WTC11 (cell line): ENCODE measurements at regions not wholly inside any gene's neighbourhood (a gene's known extent, or its start where the extent isn't known, plus 50 kb on each side); places are given as distances from the start of the nearest gene placed in this dataset.

Experiments
- ATAC-seq: fragments of 200-7000 bp; cut with Tn5 transposase; 2 replicates; pipeline ENCODE4 v1.10.0; 2021; ENCODE audit warnings: mild to moderate bottlenecking, moderate library complexity
- CTCF ChIA-PET: fragments of 300-600 bp; sonication (Branson Sonifier 250); formaldehyde crosslinking; loops from one replicate; lab custom pipeline; 2021; ENCODE audit warnings: antibody characterized with exemption; lab: Charles Lee
- POLR2A ChIA-PET: fragments of 350-600 bp; sonication (Branson Sonifier 250); formaldehyde crosslinking; loops from one replicate; lab custom pipeline; 2021; ENCODE audit warnings: antibody characterized with exemption; lab: Charles Lee
- DNase-seq: peaks from one replicate; pipeline ENCODE4 v3.0.0; 2021; ENCODE audit warnings: low spot score
- H3K27ac Mint-ChIP-seq: 2 replicates; pipeline ENCODE4 v1.8.0; 2021; ENCODE audit warnings: mixed read lengths
- H3K27me3 Mint-ChIP-seq: 2 replicates; pipeline ENCODE4 v1.8.0; 2021; ENCODE audit warnings: low read depth, mild to moderate bottlenecking, moderate library complexity, mixed read lengths
- H3K36me3 Mint-ChIP-seq: 2 replicates; pipeline ENCODE4 v1.8.0; 2021; ENCODE audit warnings: mixed read lengths
- H3K4me1 Mint-ChIP-seq: 2 replicates; pipeline ENCODE4 v1.8.0; 2022; ENCODE audit warnings: mixed read lengths
- H3K4me3 Mint-ChIP-seq: 2 replicates; pipeline ENCODE4 v1.8.0; 2021; ENCODE audit warnings: mild to moderate bottlenecking, moderate library complexity, mixed read lengths
- H3K9me3 Mint-ChIP-seq: 2 replicates; pipeline ENCODE4 v1.8.0; 2021; ENCODE audit warnings: mixed read lengths
- GABPB1 ChIP-seq: sonication (generic); formaldehyde crosslinking; IDR thresholded peaks from 2 replicates; pipeline ENCODE4 v1.8.1; 2023; ENCODE audit warnings: mild to moderate bottlenecking, missing genetic modification reagents
- NFE2L1 ChIP-seq: sonication (generic); formaldehyde crosslinking; IDR thresholded peaks from 2 replicates; pipeline ENCODE4 v1.8.1; 2023; ENCODE audit warnings: missing genetic modification reagents
- NR3C1 ChIP-seq: sonication (generic); formaldehyde crosslinking; conservative IDR thresholded peaks from 2 replicates; pipeline ENCODE4 v1.8.1; 2023; ENCODE audit warnings: low read depth, mild to moderate bottlenecking, missing genetic modification reagents
- SMAD3 ChIP-seq: sonication (generic); formaldehyde crosslinking; IDR thresholded peaks from 2 replicates; pipeline ENCODE4 v1.8.0; 2022; ENCODE audit warnings: missing genetic modification reagents, mild to moderate bottlenecking, borderline replicate concordance
- ZNF138 ChIP-seq: sonication (generic); formaldehyde crosslinking; conservative IDR thresholded peaks from 2 replicates; pipeline ENCODE4 v1.8.1; 2022; ENCODE audit warnings: mild to moderate bottlenecking, moderate library complexity, missing genetic modification reagents
- TF ChIP-seq, protein P1 (sequence below): sonication (generic); formaldehyde crosslinking; IDR thresholded peaks from 2 replicates; pipeline ENCODE4 v1.8.0; 2022; ENCODE audit warnings: mild to moderate bottlenecking, missing genetic modification reagents
- TF ChIP-seq, protein P2 (sequence below): fragments of 250-450 bp; sonication (Bioruptor Pico); IDR thresholded peaks from 2 replicates; pipeline ENCODE4 v1.9.0; 2021; ENCODE audit warnings: mild to moderate bottlenecking
- TF ChIP-seq, protein P3 (sequence below): sonication (generic); formaldehyde crosslinking; conservative IDR thresholded peaks from 2 replicates; pipeline ENCODE4 v1.8.1; 2023; ENCODE audit warnings: mild to moderate bottlenecking, low read depth, missing genetic modification reagents, moderate library complexity
- TF ChIP-seq, protein P4 (sequence below): fragments of 250-450 bp; sonication (Bioruptor Pico); IDR thresholded peaks from 2 replicates; pipeline ENCODE4 v2.1.2; 2022; ENCODE audit warnings: mild to moderate bottlenecking, moderate library complexity
- TF ChIP-seq, protein P5 (sequence below): sonication (generic); formaldehyde crosslinking; IDR thresholded peaks from 2 replicates; pipeline ENCODE4 v1.8.1; 2023; ENCODE audit warnings: mild to moderate bottlenecking, missing genetic modification reagents
- TF ChIP-seq, protein P6 (sequence below): sonication (generic); formaldehyde crosslinking; IDR thresholded peaks from 2 replicates; pipeline ENCODE4 v1.8.0; 2023; ENCODE audit warnings: missing genetic modification reagents
- TF ChIP-seq, protein P7 (sequence below): sonication (generic); formaldehyde crosslinking; IDR thresholded peaks from 2 replicates; pipeline ENCODE4 v1.8.1; 2022; ENCODE audit warnings: mild to moderate bottlenecking, missing genetic modification reagents, moderate library complexity, borderline replicate concordance
- TF ChIP-seq, protein P8 (sequence below): sonication (generic); formaldehyde crosslinking; IDR thresholded peaks from 2 replicates; pipeline ENCODE4 v1.8.1; 2023; ENCODE audit warnings: mild to moderate bottlenecking, moderate library complexity, missing genetic modification reagents
- TF ChIP-seq, protein P9 (sequence below): fragments of 250-450 bp; sonication (Bioruptor Pico); conservative IDR thresholded peaks from 2 replicates; pipeline ENCODE4 v1.9.0; 2021; ENCODE audit warnings: mild to moderate bottlenecking
- TF ChIP-seq, protein P10 (sequence below): sonication (generic); formaldehyde crosslinking; IDR thresholded peaks from 2 replicates; pipeline ENCODE4 v1.8.0; 2022; ENCODE audit warnings: mild to moderate bottlenecking, missing genetic modification reagents
- TF ChIP-seq, protein P11 (sequence below): fragments of 250-450 bp; sonication (Bioruptor Pico); IDR thresholded peaks from 2 replicates; pipeline ENCODE4 v1.9.0; 2021; ENCODE audit warnings: moderate library complexity, mild to moderate bottlenecking, inconsistent platforms, borderline replicate concordance

DNA sequence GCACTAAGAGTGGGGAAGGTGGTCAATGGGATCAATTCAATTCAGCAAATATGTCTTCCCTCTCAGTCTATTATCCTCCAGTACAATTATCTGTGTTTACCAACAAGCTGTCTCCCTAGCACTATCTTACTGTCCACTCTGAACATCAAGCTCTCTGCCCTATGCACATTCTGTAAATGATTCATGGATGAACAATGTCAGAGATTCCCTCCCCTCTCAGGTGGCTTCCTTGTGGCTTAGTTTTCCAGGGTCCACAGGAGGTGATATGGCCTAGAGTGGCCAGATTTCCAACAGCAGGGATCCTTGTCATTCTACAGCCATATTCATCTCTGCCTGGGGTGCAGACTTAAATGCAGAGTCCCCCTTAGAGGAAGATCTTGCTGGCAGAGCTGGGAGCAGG is 225.1 kb downstream of the UACA start:
- ChIA-PET CTCF (no interaction called here), POLR2A (no interaction called here)
- peaks cover 32% of the 10 kb centered on the region for H3K4me1 Mint-ChIP-seq
- no peak overlapping the region for H3K27ac Mint-ChIP-seq
- H3K27me3 Mint-ChIP-seq, result no peaks in the 10 kb centered on the region
- no peaks in the 10 kb centered on the region for H3K9me3 Mint-ChIP-seq
- ATAC-seq, result no peak
- H3K4me3 Mint-ChIP-seq, result no peak overlapping the region
- no peak for TF ChIP-seq ZNF138 (CRISPR knock-in tag)
- TF ChIP-seq, protein P1, sequence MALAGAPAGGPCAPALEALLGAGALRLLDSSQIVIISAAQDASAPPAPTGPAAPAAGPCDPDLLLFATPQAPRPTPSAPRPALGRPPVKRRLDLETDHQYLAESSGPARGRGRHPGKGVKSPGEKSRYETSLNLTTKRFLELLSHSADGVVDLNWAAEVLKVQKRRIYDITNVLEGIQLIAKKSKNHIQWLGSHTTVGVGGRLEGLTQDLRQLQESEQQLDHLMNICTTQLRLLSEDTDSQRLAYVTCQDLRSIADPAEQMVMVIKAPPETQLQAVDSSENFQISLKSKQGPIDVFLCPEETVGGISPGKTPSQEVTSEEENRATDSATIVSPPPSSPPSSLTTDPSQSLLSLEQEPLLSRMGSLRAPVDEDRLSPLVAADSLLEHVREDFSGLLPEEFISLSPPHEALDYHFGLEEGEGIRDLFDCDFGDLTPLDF (CRISPR knock-in tag), result no peak
- TF ChIP-seq, protein P2, sequence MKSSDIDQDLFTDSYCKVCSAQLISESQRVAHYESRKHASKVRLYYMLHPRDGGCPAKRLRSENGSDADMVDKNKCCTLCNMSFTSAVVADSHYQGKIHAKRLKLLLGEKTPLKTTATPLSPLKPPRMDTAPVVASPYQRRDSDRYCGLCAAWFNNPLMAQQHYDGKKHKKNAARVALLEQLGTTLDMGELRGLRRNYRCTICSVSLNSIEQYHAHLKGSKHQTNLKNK (CRISPR knock-in tag), result no peak
- TF ChIP-seq, all 79 proteins: peak for 0
- DNase-seq, result no peak
- H3K36me3 Mint-ChIP-seq, result no peaks in the 10 kb centered on the region

DNA sequence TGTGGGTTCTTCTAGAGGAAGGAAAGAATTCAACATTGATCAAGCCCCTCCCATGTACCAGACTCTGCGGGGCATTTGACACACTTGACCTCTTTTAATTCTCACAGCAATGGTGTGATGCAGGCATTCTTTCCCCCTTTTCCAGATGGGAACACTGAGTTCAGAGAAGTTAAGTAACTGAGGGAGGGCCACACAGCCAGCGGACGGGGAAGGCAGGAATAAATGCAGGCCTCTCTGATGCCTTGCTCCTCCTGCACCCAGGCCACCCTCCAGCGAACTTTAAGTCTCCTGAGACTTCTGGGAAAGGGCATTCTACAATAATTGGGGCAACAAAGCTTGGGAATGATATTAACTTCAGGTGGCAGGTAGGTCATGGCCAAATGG is 227.4 kb downstream of the UACA start:
- no peaks in the 10 kb centered on the region for H3K27me3 Mint-ChIP-seq
- TF ChIP-seq NR3C1 (no peak), NFE2L1 (CRISPR knock-in tag) (no peak), SMAD3 (CRISPR knock-in tag) (no peak), GABPB1 (CRISPR knock-in tag) (no peak)
- TF ChIP-seq, protein P3, sequence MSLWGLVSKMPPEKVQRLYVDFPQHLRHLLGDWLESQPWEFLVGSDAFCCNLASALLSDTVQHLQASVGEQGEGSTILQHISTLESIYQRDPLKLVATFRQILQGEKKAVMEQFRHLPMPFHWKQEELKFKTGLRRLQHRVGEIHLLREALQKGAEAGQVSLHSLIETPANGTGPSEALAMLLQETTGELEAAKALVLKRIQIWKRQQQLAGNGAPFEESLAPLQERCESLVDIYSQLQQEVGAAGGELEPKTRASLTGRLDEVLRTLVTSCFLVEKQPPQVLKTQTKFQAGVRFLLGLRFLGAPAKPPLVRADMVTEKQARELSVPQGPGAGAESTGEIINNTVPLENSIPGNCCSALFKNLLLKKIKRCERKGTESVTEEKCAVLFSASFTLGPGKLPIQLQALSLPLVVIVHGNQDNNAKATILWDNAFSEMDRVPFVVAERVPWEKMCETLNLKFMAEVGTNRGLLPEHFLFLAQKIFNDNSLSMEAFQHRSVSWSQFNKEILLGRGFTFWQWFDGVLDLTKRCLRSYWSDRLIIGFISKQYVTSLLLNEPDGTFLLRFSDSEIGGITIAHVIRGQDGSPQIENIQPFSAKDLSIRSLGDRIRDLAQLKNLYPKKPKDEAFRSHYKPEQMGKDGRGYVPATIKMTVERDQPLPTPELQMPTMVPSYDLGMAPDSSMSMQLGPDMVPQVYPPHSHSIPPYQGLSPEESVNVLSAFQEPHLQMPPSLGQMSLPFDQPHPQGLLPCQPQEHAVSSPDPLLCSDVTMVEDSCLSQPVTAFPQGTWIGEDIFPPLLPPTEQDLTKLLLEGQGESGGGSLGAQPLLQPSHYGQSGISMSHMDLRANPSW (CRISPR knock-in tag), result no peak
- TF ChIP-seq, protein P4, sequence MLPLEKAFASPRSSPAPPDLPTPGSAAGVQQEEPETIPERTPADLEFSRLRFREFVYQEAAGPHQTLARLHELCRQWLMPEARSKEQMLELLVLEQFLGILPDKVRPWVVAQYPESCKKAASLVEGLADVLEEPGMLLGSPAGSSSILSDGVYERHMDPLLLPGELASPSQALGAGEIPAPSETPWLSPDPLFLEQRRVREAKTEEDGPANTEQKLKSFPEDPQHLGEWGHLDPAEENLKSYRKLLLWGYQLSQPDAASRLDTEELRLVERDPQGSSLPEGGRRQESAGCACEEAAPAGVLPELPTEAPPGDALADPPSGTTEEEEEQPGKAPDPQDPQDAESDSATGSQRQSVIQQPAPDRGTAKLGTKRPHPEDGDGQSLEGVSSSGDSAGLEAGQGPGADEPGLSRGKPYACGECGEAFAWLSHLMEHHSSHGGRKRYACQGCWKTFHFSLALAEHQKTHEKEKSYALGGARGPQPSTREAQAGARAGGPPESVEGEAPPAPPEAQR (CRISPR knock-in tag), result no peak
- TF ChIP-seq, protein P5, sequence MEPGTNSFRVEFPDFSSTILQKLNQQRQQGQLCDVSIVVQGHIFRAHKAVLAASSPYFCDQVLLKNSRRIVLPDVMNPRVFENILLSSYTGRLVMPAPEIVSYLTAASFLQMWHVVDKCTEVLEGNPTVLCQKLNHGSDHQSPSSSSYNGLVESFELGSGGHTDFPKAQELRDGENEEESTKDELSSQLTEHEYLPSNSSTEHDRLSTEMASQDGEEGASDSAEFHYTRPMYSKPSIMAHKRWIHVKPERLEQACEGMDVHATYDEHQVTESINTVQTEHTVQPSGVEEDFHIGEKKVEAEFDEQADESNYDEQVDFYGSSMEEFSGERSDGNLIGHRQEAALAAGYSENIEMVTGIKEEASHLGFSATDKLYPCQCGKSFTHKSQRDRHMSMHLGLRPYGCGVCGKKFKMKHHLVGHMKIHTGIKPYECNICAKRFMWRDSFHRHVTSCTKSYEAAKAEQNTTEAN (CRISPR knock-in tag), result no peak
- TF ChIP-seq, protein P6, sequence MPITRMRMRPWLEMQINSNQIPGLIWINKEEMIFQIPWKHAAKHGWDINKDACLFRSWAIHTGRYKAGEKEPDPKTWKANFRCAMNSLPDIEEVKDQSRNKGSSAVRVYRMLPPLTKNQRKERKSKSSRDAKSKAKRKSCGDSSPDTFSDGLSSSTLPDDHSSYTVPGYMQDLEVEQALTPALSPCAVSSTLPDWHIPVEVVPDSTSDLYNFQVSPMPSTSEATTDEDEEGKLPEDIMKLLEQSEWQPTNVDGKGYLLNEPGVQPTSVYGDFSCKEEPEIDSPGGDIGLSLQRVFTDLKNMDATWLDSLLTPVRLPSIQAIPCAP, result no peak
- TF ChIP-seq, protein P7, sequence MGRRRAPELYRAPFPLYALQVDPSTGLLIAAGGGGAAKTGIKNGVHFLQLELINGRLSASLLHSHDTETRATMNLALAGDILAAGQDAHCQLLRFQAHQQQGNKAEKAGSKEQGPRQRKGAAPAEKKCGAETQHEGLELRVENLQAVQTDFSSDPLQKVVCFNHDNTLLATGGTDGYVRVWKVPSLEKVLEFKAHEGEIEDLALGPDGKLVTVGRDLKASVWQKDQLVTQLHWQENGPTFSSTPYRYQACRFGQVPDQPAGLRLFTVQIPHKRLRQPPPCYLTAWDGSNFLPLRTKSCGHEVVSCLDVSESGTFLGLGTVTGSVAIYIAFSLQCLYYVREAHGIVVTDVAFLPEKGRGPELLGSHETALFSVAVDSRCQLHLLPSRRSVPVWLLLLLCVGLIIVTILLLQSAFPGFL (CRISPR knock-in tag), result no peak
- TF ChIP-seq, protein P8, sequence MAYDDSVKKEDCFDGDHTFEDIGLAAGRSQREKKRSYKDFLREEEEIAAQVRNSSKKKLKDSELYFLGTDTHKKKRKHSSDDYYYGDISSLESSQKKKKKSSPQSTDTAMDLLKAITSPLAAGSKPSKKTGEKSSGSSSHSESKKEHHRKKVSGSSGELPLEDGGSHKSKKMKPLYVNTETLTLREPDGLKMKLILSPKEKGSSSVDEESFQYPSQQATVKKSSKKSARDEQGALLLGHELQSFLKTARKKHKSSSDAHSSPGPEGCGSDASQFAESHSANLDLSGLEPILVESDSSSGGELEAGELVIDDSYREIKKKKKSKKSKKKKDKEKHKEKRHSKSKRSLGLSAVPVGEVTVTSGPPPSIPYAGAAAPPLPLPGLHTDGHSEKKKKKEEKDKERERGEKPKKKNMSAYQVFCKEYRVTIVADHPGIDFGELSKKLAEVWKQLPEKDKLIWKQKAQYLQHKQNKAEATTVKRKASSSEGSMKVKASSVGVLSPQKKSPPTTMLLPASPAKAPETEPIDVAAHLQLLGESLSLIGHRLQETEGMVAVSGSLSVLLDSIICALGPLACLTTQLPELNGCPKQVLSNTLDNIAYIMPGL, result no peak
- TF ChIP-seq, protein P9, sequence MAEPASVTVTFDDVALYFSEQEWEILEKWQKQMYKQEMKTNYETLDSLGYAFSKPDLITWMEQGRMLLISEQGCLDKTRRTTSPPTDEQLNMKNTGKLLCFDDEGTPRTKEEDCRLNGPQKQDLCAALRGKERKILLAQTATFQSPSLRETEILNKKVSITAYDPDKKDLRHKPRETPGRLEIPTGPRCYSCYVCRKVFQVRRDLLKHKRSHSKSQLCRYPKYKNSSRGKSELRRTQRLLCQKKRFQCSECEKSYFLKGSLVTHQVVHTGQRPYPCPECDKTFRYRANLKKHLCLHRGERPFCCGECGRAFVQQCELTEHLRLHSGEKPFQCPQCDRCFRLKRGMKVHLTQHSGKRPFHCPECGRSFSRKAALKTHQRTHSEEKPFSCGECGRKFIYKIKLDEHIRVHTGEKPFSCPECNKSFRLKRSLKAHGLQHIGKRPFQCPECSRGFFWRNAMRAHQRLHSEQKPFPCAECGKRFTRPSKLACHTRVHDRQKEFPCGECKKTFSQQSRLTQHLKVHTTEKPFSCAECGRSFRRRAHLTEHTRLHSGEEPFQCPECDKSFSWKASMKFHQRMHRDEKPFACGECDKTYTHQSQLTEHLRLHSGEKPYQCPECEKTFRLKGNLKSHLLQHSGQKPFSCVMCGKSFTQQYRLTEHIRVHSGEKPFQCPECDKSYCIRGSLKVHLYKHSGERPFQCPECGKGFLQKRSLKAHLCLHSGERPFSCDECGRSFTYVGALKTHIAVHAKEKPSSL (CRISPR knock-in tag), result no peak
- TF ChIP-seq, protein P10, sequence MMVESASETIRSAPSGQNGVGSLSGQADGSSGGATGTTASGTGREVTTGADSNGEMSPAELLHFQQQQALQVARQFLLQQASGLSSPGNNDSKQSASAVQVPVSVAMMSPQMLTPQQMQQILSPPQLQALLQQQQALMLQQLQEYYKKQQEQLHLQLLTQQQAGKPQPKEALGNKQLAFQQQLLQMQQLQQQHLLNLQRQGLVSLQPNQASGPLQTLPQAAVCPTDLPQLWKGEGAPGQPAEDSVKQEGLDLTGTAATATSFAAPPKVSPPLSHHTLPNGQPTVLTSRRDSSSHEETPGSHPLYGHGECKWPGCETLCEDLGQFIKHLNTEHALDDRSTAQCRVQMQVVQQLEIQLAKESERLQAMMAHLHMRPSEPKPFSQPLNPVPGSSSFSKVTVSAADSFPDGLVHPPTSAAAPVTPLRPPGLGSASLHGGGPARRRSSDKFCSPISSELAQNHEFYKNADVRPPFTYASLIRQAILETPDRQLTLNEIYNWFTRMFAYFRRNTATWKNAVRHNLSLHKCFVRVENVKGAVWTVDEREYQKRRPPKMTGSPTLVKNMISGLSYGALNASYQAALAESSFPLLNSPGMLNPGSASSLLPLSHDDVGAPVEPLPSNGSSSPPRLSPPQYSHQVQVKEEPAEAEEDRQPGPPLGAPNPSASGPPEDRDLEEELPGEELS (CRISPR knock-in tag), result no peak
- TF ChIP-seq, protein P11, sequence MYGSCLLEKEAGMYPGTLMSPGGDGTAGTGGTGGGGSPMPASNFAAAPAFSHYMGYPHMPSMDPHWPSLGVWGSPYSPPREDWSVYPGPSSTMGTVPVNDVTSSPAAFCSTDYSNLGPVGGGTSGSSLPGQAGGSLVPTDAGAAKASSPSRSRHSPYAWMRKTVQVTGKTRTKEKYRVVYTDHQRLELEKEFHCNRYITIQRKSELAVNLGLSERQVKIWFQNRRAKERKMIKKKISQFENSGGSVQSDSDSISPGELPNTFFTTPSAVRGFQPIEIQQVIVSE (CRISPR knock-in tag), result no peak

More for the DNA sequence above, 227.4 kb downstream of the UACA start:
- no peaks in the 10 kb centered on the region for H3K36me3 Mint-ChIP-seq
- POLR2A ChIA-PET, result no interaction called here
- no peak for ATAC-seq
- CTCF ChIA-PET, result interaction anchor here (0.6 to 3.6 kb wide), 8 partner anchors 23 to 101 kb away, joined by 3 to 10 read pairs (median 6); no protein-coding TSS in a partner anchor
- no peak overlapping the region for H3K27ac Mint-ChIP-seq
- no peak overlapping the region for H3K4me3 Mint-ChIP-seq
- H3K4me1 Mint-ChIP-seq, result peaks cover 27% of the 10 kb centered on the region
- no peaks in the 10 kb centered on the region for H3K9me3 Mint-ChIP-seq
- no peak for DNase-seq
